Keratinocyte (primary cell): ENCODE measurements at regions not wholly inside any gene's neighbourhood (a gene's known extent, or its start where the extent isn't known, plus 50 kb on each side); places are given as distances from the start of the nearest gene placed in this dataset.

ENCODE experiments used
- DNase-seq: peaks from one replicate; pipeline ENCODE4 v3.0.0-alpha.2; 2011; ENCODE audit warnings: low read depth, missing footprints, low spot score
- FAIRE-seq: peaks from 2 replicates; lab custom pipeline; 2011; peaks lifted over from hg19 to GRCh38; lab: Jason Lieb, UNC
- H2AFZ ChIP-seq: 2 replicates; pipeline ENCODE4 v1.6.0; 2012; ENCODE audit warnings: low read length, control low read depth, inconsistent platforms; ENCODE audit not compliant: control insufficient read depth
- H3K27ac ChIP-seq: 2 replicates; pipeline ENCODE4 v1.5.1; 2011; ENCODE audit warnings: low read length; ENCODE audit not compliant: control insufficient read depth, insufficient read depth
- H3K27me3 ChIP-seq: 3 replicates; pipeline ENCODE4 v1.6.0; 2011; ENCODE audit warnings: low read length; ENCODE audit not compliant: control insufficient read depth, insufficient read depth; ENCODE audit errors: extremely low read depth
- H3K36me3 ChIP-seq, 2 experiments: 2 replicates in 1 of 2; 3 replicates in 1 of 2; pipeline ENCODE4 v1.5.1; 2011; ENCODE audit warnings: low read length in 2 of 2, mild to moderate bottlenecking in 1 of 2; ENCODE audit not compliant: control insufficient read depth in 2 of 2, insufficient read depth in 2 of 2; ENCODE audit errors: extremely low read depth in 1 of 2
- H3K4me1 ChIP-seq: 3 replicates; pipeline ENCODE4 v1.5.1; 2011; ENCODE audit warnings: low read length; ENCODE audit not compliant: control insufficient read depth, insufficient read depth; ENCODE audit errors: extremely low read depth
- H3K4me2 ChIP-seq: 3 replicates; pipeline ENCODE4 v1.6.0; 2011; ENCODE audit warnings: low read depth, low read length; ENCODE audit not compliant: control insufficient read depth, insufficient read depth; ENCODE audit errors: extremely low read depth
- H3K4me3 ChIP-seq, 3 experiments: fragments of 200-600 bp in 1 of 3; sonication (generic) in 1 of 3; 2 replicates in 2 of 3; 3 replicates in 1 of 3; pipeline ENCODE4 v1.5.1; 2011 to 2016; ENCODE audit warnings: low read length in 3 of 3, mild to moderate bottlenecking in 3 of 3, control low read depth in 2 of 3, inconsistent platforms in 1 of 3, low read depth in 1 of 3, mixed read lengths in 1 of 3, mixed run types in 1 of 3, moderate library complexity in 1 of 3; ENCODE audit not compliant: control insufficient read depth in 2 of 3, insufficient read depth in 2 of 3; ENCODE audit errors: extremely low read depth in 1 of 3
- H3K79me2 ChIP-seq: 2 replicates; pipeline ENCODE4 v1.6.0; 2012; ENCODE audit warnings: low read length; ENCODE audit not compliant: control insufficient read depth, insufficient read depth
- H3K9ac ChIP-seq: 3 replicates; pipeline ENCODE4 v1.6.0; 2011; ENCODE audit warnings: low read length; ENCODE audit not compliant: control insufficient read depth, insufficient read depth; ENCODE audit errors: extremely low read depth
- H3K9me1 ChIP-seq: 3 replicates; pipeline ENCODE4 v1.6.0; 2011; ENCODE audit warnings: low read length; ENCODE audit not compliant: control insufficient read depth, insufficient read depth; ENCODE audit errors: extremely low read depth
- H3K9me3 ChIP-seq: 2 replicates; pipeline ENCODE4 v1.5.1; 2012; ENCODE audit warnings: low read depth, low read length; ENCODE audit not compliant: control insufficient read depth
- H4K20me1 ChIP-seq: 3 replicates; pipeline ENCODE4 v1.6.0; 2011; ENCODE audit warnings: low read length; ENCODE audit not compliant: control insufficient read depth, insufficient read depth; ENCODE audit errors: extremely low read depth
- CTCF ChIP-seq, 3 experiments: IDR thresholded peaks in 1 of 3; conservative IDR thresholded peaks in 1 of 3; optimal IDR thresholded peaks in 1 of 3; 2 replicates in 2 of 3; 3 replicates in 1 of 3; pipeline versions ENCODE3 to v1.5.1; 2011; ENCODE audit warnings: low read length in 3 of 3, mild to moderate bottlenecking in 3 of 3, moderate library complexity in 2 of 3, control low read depth in 1 of 3, inconsistent platforms in 1 of 3; ENCODE audit not compliant: insufficient read depth in 2 of 3; ENCODE audit errors: extremely low read depth in 1 of 3
- EZH2 ChIP-seq: IDR thresholded peaks from one replicate; pipeline ENCODE4 v1.6.1; 2012; ENCODE audit warnings: inconsistent platforms, mild to moderate bottlenecking, low read length, moderate library complexity
- dilution Hi-C: fragments of 300-500 bp; cut with MboI; formaldehyde crosslinking; loops from one replicate; pipeline ENCODE4 v1.7.0; 2020; ENCODE audit warnings: low sequenced_read_pairs; ENCODE audit not compliant: extremely low pct_ligation_motif_present

- Histone ChIP-seq H3K79me2 (no peaks in the 10 kb centered on the region), H3K4me1 (peaks cover 27% of the 10 kb centered on the region), H3K27ac (no peak overlapping the region), H3K9ac (no peak overlapping the region), H2AFZ (no peak overlapping the region), H3K9me1 (no peaks in the 10 kb centered on the region), H3K36me3 (no peaks in the 10 kb centered on the region), H3K9me3 (no peaks in the 10 kb centered on the region), H3K4me2 (peak overlapping the region; percentile 1), H4K20me1 (no peaks in the 10 kb centered on the region), H3K4me3 (no peak overlapping the region), H3K27me3 (no peaks in the 10 kb centered on the region)
- TF ChIP-seq CTCF (optimal IDR thresholded peaks at IDR 0.05 in 1 of 3, IDR thresholded peaks at IDR 0.05 in 1 of 3, conservative IDR thresholded peaks at IDR 0.05 in 1 of 3; ENCODE audit: extremely low read depth in 1 of 3, insufficient read depth in 2 of 3, low read length in 3 of 3) = no peak
- no peak for TF ChIP-seq EZH2
- DNase-seq = no peak
- dilution Hi-C loops = no loop called here
- FAIRE-seq = peak; percentile 29
Observed at GRCh38 chr9:18233776-18234445, 240.0 kb upstream of the ADAMTSL1 start.

- peaks cover 30% of the 10 kb centered on the region for H3K4me1 ChIP-seq
- dilution Hi-C loops = no loop called here
Observed at GRCh38 chr9:18235181-18235908, 238.6 kb upstream of the ADAMTSL1 start.

More at GRCh38 chr9:18235181-18235908, 238.6 kb upstream of the ADAMTSL1 start:
- Histone ChIP-seq H3K9me3 (no peaks in the 10 kb centered on the region), H3K27ac (no peak overlapping the region), H3K27me3 (no peaks in the 10 kb centered on the region), H3K36me3 (no peaks in the 10 kb centered on the region), H2AFZ (no peak overlapping the region), H3K4me2 (no peak overlapping the region), H4K20me1 (no peaks in the 10 kb centered on the region), H3K9me1 (peaks cover 2% of the 10 kb centered on the region), H3K9ac (no peak overlapping the region), H3K4me3 (no peak overlapping the region), H3K79me2 (no peaks in the 10 kb centered on the region)
- DNase-seq (no peak), FAIRE-seq (no peak)
- no peak for TF ChIP-seq CTCF (optimal IDR thresholded peaks at IDR 0.05 in 1 of 3, IDR thresholded peaks at IDR 0.05 in 1 of 3, conservative IDR thresholded peaks at IDR 0.05 in 1 of 3; ENCODE audit: extremely low read depth in 1 of 3, insufficient read depth in 2 of 3, low read length in 3 of 3)
- no peak for TF ChIP-seq EZH2
